Upper lobe of left lung (tissue), 6 donors: ENCODE measurements at regions not wholly inside any gene's neighbourhood (a gene's known extent, or its start where the extent isn't known, plus 50 kb on each side); places are given as distances from the start of the nearest gene placed in this dataset.

Source experiments
- ATAC-seq, 2 donors: fragments of 200-7000 bp; cut with Tn5 transposase; one replicate each; pipeline ENCODE4 v1.9.1; 2022; ENCODE audit warnings: mild to moderate bottlenecking in 2 of 2, moderate library complexity in 2 of 2; ENCODE audit not compliant: low FRiP score in 2 of 2
- DNase-seq, 2 donors: peaks; one replicate each; pipeline ENCODE4 v3.0.0-alpha.2; 2019 to 2020
- H3K27ac ChIP-seq, 4 donors: fragments of 200-600 bp; sonication (generic); one replicate each; pipeline ENCODE4 v1.5.1; 2016 to 2019
- H3K27me3 ChIP-seq, 4 donors: fragments of 200-600 bp; sonication (generic); one replicate each; pipeline ENCODE4 v1.5.1; 2017 to 2019
- H3K36me3 ChIP-seq, 4 donors: fragments of 200-600 bp; sonication (generic); one replicate each; pipeline ENCODE4 v1.5.1; 2016 to 2019
- H3K4me1 ChIP-seq, 4 donors: fragments of 200-600 bp; sonication (generic); one replicate each; pipeline ENCODE4 v1.5.1; 2018 to 2019
- H3K4me3 ChIP-seq, 4 donors: fragments of 200-600 bp; sonication (generic); one replicate each; pipeline ENCODE4 v1.5.1; 2017 to 2019; ENCODE audit warnings: mild to moderate bottlenecking in 2 of 4, moderate library complexity in 1 of 4
- H3K9me3 ChIP-seq, 4 donors: fragments of 200-600 bp; sonication (generic); one replicate each; pipeline ENCODE4 v1.5.1; 2018 to 2019
- EP300 ChIP-seq, 4 donors: sonication (generic); formaldehyde crosslinking; IDR thresholded peaks; one replicate each; pipeline ENCODE4 v1.5.1; 2017; ENCODE audit warnings: antibody characterized with exemption in 4 of 4, control low read depth in 2 of 4
- POLR2A ChIP-seq, 4 donors: fragments of 450-650 bp; IDR thresholded peaks; one replicate each; pipeline ENCODE4 v1.5.1; 2016 to 2017; ENCODE audit warnings: antibody characterized with exemption in 4 of 4, mild to moderate bottlenecking in 2 of 4
- POLR2AphosphoS5 ChIP-seq, 2 donors: sonication (generic); formaldehyde crosslinking; IDR thresholded peaks; one replicate each; pipeline ENCODE4 v1.5.1; 2017; ENCODE audit warnings: antibody characterized with exemption in 2 of 2
- WGBS, 2 donors: methylation state at CpG; one replicate each; pipeline ENCODE4 v1.1.5; 2017 to 2018; 5-methylcytosine and 5-hydroxymethylcytosine counted together
- TF ChIP-seq, protein P1 (sequence below), 6 experiments: fragments of 450-650 bp in 4 of 6; fragments of 200-600 bp in 2 of 6; sonication (generic) in 2 of 6; IDR thresholded peaks; one replicate each; pipeline ENCODE4 v1.5.1; 2016 to 2019; ENCODE audit warnings: antibody characterized with exemption in 6 of 6
- donor health status: DM: no; HTN: no; CAD: no; lungs with moderate emphysema.
- donor health status: DM: no; HTN: yes; CAD: no; lungs with severe emphysema.

GRCh38 chrX:39002466-39002865, 201.2 kb downstream of the MID1IP1 start:
- TF ChIP-seq, protein P1, sequence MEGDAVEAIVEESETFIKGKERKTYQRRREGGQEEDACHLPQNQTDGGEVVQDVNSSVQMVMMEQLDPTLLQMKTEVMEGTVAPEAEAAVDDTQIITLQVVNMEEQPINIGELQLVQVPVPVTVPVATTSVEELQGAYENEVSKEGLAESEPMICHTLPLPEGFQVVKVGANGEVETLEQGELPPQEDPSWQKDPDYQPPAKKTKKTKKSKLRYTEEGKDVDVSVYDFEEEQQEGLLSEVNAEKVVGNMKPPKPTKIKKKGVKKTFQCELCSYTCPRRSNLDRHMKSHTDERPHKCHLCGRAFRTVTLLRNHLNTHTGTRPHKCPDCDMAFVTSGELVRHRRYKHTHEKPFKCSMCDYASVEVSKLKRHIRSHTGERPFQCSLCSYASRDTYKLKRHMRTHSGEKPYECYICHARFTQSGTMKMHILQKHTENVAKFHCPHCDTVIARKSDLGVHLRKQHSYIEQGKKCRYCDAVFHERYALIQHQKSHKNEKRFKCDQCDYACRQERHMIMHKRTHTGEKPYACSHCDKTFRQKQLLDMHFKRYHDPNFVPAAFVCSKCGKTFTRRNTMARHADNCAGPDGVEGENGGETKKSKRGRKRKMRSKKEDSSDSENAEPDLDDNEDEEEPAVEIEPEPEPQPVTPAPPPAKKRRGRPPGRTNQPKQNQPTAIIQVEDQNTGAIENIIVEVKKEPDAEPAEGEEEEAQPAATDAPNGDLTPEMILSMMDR (IDR thresholded peaks at IDR 0.05) = no peak
- no peak for TF ChIP-seq EP300 (IDR thresholded peaks at IDR 0.05)
- TF ChIP-seq POLR2A (IDR thresholded peaks at IDR 0.05) = no peak
- TF ChIP-seq POLR2AphosphoS5 (IDR thresholded peaks at IDR 0.05) = no peak
- Histone ChIP-seq H3K4me3 (no peak overlapping the region), H3K27ac (no peak overlapping the region), H3K9me3 (no peaks in the 10 kb centered on the region), H3K27me3 (no peaks in the 10 kb centered on the region), H3K36me3 (no peaks in the 10 kb centered on the region), H3K4me1 (no peaks in the 10 kb centered on the region)
- DNase-seq (no peak), ATAC-seq (no peak)
- 20 to 32% methylated on average over 1 of the region's 1 CpG for WGBS, 2 donors

GRCh38 chrX:39008549-39008948, 207.3 kb downstream of the MID1IP1 start:
- H3K27ac ChIP-seq = no peak overlapping the region
- H3K36me3 ChIP-seq = no peaks in the 10 kb centered on the region
- DNase-seq (peak in 1 of 2 donors; percentile 25), ATAC-seq (no peak)
- no peaks in the 10 kb centered on the region for H3K9me3 ChIP-seq
- H3K4me3 ChIP-seq = no peak overlapping the region
- H3K27me3 ChIP-seq = no peaks in the 10 kb centered on the region
- TF ChIP-seq POLR2A (IDR thresholded peaks at IDR 0.05) = no peak
- TF ChIP-seq POLR2AphosphoS5 (IDR thresholded peaks at IDR 0.05) = no peak
- TF ChIP-seq EP300 (IDR thresholded peaks at IDR 0.05) = no peak
- TF ChIP-seq, protein P1 (IDR thresholded peaks at IDR 0.05) = no peak
- H3K4me1 ChIP-seq = no peaks in the 10 kb centered on the region
- WGBS, 2 donors = 56 to 66% methylated on average over 3 to 4 of the region's 4 CpGs

GRCh38 chrX:39011454-39012221, 210.4 kb downstream of the MID1IP1 start:
- peak; percentile 34 to 50 for ATAC-seq
- H3K9me3 ChIP-seq = no peaks in the 10 kb centered on the region
- H3K27me3 ChIP-seq = no peaks in the 10 kb centered on the region

GRCh38 chrX:39012621-39013111, 211.4 kb downstream of the MID1IP1 start:
- 42 to 52% methylated on average over 3 to 4 of the region's 4 CpGs for WGBS, 2 donors
- no peaks in the 10 kb centered on the region for H3K27me3 ChIP-seq
- TF ChIP-seq EP300 (IDR thresholded peaks at IDR 0.05) = no peak
- TF ChIP-seq, protein P1 (IDR thresholded peaks at IDR 0.05) = no peak
- no peak for TF ChIP-seq POLR2A (IDR thresholded peaks at IDR 0.05)
- no peak for TF ChIP-seq POLR2AphosphoS5 (IDR thresholded peaks at IDR 0.05)

More at GRCh38 chrX:39011454-39012221, 210.4 kb downstream of the MID1IP1 start:
- TF ChIP-seq POLR2AphosphoS5 (IDR thresholded peaks at IDR 0.05) = no peak
- TF ChIP-seq, protein P1 (IDR thresholded peaks at IDR 0.05) = no peak
- TF ChIP-seq EP300 (IDR thresholded peaks at IDR 0.05) = no peak
- TF ChIP-seq POLR2A (IDR thresholded peaks at IDR 0.05) = no peak
- H3K4me3 ChIP-seq = no peak overlapping the region
- no peaks in the 10 kb centered on the region for H3K36me3 ChIP-seq
- no peak for DNase-seq
- H3K27ac ChIP-seq = no peak overlapping the region
- H3K4me1 ChIP-seq = no peaks in the 10 kb centered on the region
- WGBS, 2 donors = 74 to 76% methylated on average over 5 to 10 of the region's 10 CpGs

More at GRCh38 chrX:39012621-39013111, 211.4 kb downstream of the MID1IP1 start:
- no peak overlapping the region for H3K4me3 ChIP-seq
- H3K36me3 ChIP-seq = no peaks in the 10 kb centered on the region
- H3K9me3 ChIP-seq = no peaks in the 10 kb centered on the region
- H3K27ac ChIP-seq = no peak overlapping the region
- H3K4me1 ChIP-seq = no peaks in the 10 kb centered on the region
- peak in 1 of 2 donors; percentile 57 for ATAC-seq
- no peak for DNase-seq
